GM18511 (cell line): ENCODE measurements at regions not wholly inside any gene's neighbourhood (a gene's known extent, or its start where the extent isn't known, plus 50 kb on each side); places are given as distances from the start of the nearest gene placed in this dataset.

Experiments
- ATAC-seq: cut with Tn5 transposase; IDR thresholded peaks from one replicate; pipeline ENCODE4 v1.9.1; 2021; ENCODE audit warnings: mild to moderate bottlenecking, moderate library complexity; ENCODE audit not compliant: unreplicated experiment

DNA sequence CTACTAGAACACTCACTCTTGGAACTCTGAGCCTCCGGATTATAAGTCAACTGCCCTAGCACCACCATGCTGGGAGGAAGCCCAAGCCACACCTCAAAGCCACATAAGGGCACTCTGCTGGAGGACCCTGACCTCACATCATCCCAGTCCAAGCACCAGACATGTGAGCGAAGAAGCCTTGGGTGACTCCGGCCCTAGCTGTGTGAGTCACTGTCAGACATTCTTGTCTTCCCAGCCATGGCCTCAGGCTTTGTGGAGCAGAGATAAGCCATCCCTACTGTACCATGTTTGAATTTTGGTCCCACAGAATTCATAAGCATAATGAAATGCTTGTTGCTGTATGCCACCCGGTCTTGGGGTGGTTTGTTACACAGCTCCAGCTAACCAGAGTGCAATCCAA, 247.7 kb downstream of the SOD2 start:
- ATAC-seq: no peak

DNA sequence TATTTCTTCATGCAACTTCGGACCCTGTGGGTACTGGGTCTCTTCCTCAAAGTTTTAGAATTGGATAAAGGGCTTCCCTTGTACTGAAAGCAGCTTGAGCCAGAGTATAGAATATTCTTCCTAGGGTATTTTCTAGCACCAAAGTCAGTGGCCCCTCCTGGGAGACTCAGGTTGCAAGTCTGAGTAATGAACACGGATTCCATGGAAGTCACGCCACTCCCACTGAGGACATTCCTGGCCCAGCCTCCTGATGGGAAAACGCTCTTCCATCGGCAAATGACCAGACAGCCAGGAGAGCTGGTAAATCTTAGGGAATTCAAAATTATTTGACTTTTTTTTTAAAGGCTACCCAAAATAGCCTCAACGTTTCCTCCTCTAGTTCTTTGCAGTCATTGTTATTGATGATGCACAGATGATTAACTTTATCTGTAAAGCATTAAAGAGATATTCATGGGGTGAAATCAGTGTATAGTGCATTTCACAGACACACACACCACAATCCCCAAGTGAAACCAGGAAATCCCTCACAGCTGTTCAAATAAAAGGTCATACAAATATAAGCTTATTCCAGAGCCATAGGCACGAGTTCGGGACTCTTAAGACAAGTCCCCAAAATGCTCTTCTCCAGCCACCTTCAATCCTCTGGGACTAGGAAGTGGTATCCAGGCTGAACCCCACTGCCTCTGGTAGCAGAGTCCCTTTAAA, 248.8 kb downstream of the SOD2 start:
- ATAC-seq: no peak

GRCh38 chr6:159443417-159443920, 249.6 kb downstream of the SOD2 start:
- ATAC-seq: no peak

GRCh38 chr6:159441704-159441981, 251.4 kb downstream of the SOD2 start:
- no peak for ATAC-seq

GRCh38 chr6:159440911-159441703, 251.9 kb downstream of the SOD2 start:
- no peak for ATAC-seq

GRCh38 chr6:159440349-159440748, 252.7 kb downstream of the SOD2 start:
- no peak for ATAC-seq

DNA sequence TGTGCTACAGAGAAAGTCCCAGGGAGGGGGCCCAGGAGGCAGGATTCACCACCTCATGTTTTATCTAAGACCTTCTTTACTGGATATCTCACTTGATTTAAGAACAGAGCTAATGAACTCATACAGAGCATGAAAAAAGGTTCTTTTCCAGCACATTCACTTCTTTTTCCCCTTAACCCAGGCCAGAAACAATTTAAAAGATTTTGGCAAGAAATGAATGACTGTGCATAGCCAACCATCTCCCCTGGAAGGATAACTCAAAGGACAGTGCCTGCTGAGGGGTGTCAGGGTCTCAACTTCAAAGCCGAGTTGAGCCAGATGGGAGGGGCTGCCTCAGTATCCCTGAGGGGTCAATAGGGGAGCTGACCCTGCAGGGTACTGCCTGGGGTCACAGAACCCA, 253.4 kb downstream of the SOD2 start:
- ATAC-seq: no peak

DNA sequence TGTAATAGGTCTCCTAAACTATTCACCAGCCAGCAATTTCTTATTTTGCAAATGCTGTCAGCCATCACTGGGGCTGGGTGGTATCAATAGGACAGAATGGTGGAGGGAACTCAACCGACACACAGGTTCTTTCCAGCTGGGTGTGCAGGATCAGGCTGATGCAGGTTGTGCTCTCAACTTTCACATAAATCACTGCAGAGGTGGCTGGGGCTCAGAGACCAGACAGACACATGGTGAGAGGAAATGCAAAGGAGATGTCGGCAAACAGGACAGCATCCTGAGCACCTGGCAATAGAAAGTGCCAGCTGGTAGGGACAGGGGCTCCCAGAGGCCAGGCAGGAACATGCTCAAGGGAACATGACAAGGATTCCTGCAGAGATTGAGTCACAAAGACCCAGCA, 254.9 kb downstream of the SOD2 start:
- ATAC-seq: no peak

- no peak for ATAC-seq
These were observed 256.5 kb downstream of the SOD2 start for GRCh38 chr6:159436581-159436980.

GRCh38 chr6:159435701-159436100, 257.3 kb downstream of the SOD2 start:
- ATAC-seq: no peak

- ATAC-seq: no peak
These were observed 258.6 kb downstream of the SOD2 start for GRCh38 chr6:159434410-159434809.

GRCh38 chr6:159433550-159433949, 259.5 kb downstream of the SOD2 start:
- no peak for ATAC-seq

GRCh38 chr6:159431750-159432149, 261.3 kb downstream of the SOD2 start:
- ATAC-seq: no peak

GRCh38 chr6:159430323-159430722, 261.1 kb downstream of the FNDC1 start:
- ATAC-seq: no peak

GRCh38 chr6:159429433-159429832, 260.2 kb downstream of the FNDC1 start:
- ATAC-seq: no peak

- ATAC-seq: no peak
These were observed 258.6 kb downstream of the FNDC1 start for GRCh38 chr6:159427771-159428170.

- no peak for ATAC-seq
These were observed 258.1 kb downstream of the FNDC1 start for GRCh38 chr6:159427335-159427734.

DNA sequence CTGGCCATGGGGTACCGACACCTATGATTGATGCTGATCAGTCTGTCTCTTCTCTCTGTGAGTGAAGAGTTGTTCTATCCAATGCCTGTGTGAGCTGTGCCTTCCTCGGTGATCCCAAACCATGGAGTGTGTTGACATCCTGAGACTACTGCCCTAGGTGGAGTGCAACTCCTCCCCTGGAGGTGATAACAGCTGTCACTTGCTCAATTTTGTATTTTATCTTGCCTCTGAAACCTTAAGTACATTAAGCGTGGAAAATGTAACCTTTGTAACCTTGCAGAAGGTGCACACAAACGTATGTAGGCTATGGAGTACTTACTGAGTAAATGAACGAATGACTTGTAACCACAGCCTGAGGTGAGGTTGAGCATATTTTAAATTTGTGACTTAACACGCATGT, 256.2 kb downstream of the FNDC1 start:
- ATAC-seq: no peak

- no peak for ATAC-seq
These were observed 253.1 kb downstream of the FNDC1 start for GRCh38 chr6:159422041-159422984.

- ATAC-seq: no peak
These were observed 252.4 kb downstream of the FNDC1 start for GRCh38 chr6:159421586-159421985.

- no peak for ATAC-seq
These were observed 249.8 kb downstream of the FNDC1 start for GRCh38 chr6:159418997-159419396.
